Glomerular visceral epithelial cell (primary cell): ENCODE measurements at regions not wholly inside any gene's neighbourhood (a gene's known extent, or its start where the extent isn't known, plus 50 kb on each side); places are given as distances from the start of the nearest gene placed in this dataset.
"Not testable (repeated sequence)": the region's sequence is repeated elsewhere in the genome, so short reads cannot be mapped to it uniquely, and the experiment has no call there.

Experiments used
- DNase-seq: peaks from one replicate; pipeline ENCODE4 v3.0.0-alpha.2; 2016; ENCODE audit errors: extremely low spot score

DNA sequence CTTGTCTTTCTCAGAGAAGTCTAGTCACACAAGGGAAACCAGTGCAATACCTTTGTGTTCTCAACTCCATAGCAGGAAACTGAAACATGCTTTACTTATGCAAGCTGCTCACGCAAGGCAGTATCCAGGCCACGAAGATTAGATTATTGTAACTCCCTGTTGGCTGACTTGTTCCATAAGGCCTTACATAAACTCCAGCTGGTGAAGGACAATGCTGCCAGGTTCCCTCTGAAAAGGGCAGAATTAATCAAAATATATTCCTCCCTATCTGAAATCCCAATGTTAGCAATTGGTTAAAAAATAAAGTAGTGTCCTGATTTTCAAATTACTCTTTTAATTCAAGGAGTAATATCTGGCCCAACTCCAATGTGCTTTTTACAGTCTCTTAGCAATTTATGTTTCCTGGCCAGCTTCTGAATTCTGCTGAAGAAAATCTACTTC is 966.6 kb downstream of the HACE1 start:
- DNase-seq: no peak

DNA sequence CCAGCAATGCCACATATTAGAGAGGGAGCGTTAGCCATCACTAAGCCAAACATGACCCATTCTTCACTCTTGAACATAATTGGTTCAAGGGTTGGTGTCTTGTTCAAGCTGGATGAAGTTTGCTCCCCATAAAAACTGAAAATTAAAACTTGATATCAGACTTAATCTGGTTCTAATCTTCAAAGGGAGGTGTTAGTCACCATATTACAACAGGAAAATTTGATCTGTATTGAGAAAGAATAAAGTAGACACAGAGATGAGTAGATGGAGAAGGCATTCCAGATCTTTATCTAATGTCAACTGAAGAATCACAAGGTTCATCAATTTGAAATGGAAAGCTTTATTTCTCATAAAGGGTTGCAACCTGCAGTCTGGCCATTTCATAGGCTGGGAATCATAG is 972.8 kb downstream of the HACE1 start:
- DNase-seq: no peak

DNA sequence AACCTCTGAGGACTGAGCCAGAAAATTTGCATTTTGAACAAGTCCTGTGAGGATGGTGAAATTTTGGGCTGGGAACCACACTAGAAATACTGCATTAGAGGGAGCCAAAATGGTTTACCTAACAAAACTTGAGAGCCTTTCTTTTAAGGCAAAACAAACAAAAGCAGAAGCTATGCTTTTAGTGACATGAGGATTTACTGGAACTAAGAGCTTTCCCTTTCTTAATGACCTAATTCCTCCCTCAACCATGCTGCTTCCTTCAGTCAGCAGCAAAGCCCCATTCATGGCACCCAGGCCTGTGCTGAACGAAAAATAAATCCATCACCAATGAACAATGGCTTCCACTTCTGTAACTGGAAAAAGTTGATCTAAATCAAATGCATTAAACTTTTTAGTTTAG is 974.3 kb downstream of the HACE1 start:
- no peak for DNase-seq

DNA sequence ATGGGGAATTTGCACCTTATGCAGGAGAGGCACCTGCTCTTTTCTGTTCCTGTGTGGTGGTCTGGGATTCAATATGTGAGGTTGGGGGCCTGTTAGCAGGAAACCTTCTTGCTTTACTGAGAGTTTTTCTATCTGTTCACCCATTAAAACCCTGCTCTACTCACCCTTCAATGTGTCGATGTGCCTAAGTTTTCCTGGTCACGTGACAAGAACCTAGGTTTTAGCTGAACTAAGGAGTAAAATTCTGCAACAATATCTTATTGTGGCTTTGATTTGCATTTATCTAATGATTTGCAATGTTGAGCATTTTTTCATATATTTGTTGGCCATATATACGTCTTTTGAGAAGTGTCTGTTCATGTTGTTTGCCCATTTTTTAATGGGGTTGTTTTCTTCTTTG is 979.9 kb downstream of the HACE1 start:
- DNase-seq: no peak

DNA sequence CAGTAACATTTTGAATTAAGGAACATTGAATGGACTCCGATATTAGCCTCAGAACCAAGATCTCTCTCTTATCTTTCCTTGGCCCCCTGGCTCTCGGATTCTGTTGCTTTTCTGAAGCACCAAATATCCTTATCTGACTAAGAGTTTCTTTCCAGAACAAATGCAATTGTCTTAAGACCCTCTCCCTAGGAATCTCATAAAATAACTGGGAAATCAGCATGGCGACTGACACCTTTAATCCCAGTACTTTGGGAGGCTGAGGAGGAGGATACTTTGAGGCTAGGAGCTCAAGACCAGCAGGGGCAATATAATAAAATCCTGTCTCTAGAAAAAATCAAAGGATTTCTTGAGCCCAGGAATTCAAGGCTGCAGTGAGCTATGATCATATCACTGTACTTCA is 984.5 kb downstream of the HACE1 start:
- no peak for DNase-seq

DNA sequence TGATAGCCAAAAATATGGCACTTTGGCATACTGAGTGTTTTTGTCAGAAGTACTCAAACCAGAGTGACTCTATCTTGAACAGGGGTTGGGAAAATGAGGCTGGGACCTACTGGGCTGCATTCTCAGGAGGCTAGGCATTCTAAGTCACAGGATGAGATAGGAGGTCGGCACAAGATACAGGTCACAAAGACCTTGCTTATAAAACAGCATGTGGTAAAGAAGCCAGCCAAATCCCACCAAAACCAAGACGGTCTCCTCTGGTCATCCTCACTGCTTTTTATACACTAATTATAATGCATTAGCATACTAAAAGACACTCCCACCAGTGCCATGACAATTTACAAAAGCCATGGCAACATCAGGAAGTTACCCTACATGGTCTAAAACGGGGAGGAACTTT is 985.1 kb downstream of the HACE1 start:
- DNase-seq: no peak

DNA sequence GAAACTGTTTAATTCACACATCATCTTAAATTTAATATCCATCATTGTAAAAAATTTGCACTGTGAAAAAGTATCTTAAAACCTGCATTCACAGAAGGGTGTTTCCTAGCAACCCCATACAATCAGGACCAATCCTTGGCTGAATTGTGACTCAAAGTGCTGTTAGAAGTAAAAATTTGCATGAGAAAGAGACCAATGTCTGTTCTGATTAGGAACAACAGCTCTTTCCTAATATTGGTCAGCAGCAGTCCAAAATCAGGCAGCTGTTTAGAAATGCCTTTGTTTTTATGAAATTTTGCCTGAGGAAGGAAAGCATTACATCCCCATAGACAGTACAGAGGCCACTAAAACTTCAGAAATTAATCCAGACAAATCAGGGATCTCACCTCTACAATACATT is 987.0 kb downstream of the HACE1 start:
- no peak for DNase-seq

DNA sequence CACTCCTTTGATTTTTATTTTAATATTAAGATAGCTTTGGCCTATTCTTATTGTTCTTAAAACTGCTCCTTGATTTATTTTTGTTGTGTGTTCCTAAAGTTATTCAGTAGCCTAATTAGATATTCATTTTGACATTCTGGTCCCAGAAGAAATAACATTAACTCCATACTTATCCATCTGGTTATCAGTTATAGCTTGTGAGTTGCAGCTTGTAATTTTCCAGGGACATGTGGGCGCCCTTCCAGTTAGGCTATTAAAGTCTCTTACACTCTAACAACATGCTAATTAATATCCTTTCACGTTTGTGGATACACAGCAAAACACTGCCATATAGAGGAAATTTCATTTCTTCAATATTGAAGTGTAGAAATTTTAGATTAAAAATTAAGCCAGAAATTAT is 987.5 kb downstream of the HACE1 start:
- DNase-seq: no peak

DNA sequence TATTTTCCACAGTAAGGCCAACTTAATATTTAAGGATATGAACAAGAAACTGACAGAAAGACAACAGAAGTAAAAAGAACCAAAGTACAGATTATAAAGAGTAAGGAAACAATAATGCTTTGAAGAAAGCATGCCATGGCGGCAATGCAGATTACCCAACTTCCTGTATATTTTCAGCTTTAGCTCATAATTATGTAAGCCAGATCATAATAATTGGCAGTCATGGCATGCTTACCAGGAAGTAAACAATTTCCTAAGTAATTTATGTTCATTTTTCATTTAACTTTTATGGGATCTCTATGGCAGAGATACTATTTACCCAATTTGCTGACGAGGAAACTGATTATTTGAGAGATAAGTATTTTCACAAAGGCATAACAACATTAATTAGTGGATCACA is 988.7 kb downstream of the HACE1 start:
- DNase-seq: no peak

DNA sequence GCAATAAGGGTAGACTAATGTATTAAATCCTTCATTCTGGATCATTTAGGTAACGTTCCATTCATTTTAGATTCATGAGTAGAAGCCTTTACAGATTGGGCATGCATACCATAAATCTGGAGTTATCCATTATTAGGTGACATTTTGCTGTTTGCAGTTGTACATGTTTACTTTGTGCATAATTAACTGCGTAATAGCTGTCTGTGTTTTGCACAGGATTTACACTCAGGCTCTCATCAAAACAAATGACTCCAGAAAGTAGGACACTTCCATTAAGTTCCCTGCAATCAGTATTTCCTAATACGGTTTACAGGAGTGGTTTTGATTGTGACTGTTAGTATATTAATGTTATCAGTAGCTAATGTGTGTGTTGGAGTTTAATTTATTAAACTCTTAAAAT is 997.4 kb downstream of the HACE1 start:
- no peak for DNase-seq

DNA sequence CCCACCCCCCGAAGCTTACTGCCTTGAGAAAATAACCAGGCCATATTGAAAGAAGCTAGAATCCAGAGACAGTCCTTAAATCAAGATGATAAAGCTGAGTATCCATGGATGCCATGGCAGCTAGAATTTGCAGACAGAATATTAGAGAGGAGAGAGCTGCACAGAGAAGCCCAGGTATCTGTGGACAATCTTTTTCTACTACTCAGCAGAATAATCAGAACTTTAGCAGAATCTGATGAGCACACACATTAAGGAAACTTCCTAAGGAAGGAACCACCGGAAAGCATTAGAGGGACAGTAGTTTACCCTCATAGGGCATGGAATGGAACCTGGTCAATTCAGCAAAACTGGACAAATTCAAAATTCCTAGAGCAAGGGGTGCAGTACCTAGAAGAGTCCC is 1001.7 kb downstream of the HACE1 start:
- no peak for DNase-seq

DNA sequence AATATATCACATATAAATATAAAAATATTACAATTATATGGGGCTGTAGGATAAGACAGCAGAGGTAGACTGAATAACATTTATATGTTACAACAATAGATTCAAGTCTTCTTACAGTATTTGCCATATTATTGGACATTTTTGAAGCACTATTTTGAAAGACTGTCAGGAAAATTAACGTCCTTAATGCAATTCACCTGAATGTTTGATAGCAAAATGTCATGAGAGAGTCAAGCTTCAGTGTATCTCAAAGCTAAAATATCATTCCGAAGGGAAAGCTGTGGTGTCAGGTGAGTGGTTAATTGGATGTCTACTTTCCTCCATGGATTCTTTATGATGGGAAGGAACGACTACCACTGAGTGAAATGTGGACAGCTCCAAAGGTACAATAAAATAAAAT is 1004.0 kb downstream of the HACE1 start:
- DNase-seq: no peak

DNA sequence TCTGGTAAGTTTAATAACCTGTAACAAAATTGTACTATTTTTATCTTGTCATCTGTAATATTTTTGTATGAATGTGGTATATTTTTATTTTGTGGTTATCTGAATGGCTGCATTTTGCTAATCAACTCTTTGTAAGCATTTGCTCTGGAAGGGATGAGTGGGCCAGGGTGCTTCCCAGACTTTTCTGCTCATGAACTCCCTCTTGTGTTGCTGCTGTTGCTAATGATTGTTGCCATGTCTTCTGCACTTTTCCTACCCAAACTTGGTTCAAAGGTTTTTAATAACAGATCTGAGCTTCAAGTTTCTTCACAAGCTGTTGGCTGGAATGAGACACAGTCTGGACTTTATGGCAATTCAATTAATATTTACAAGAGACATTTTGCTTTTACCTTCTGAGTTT is 1005.7 kb downstream of the HACE1 start:
- no peak for DNase-seq

DNA sequence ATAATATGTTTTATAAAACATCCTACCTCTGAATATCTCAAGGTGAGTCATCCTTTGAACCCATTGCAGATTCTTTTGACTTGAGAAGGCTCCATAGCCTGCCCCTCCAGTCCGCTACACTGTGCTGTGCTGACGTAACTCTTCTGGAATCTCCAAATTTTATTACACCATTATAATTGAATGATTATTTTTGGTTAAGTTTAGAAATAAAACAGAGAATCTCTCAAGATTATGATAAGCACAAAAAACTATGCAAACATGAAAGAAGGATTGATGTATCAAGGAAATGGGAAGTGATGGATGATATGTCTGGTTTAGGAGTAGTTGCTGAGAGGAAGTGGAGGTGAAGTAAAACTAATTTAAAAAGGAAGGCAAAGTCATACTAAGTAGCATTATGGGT is 1021.3 kb downstream of the HACE1 start:
- DNase-seq: no peak

DNA sequence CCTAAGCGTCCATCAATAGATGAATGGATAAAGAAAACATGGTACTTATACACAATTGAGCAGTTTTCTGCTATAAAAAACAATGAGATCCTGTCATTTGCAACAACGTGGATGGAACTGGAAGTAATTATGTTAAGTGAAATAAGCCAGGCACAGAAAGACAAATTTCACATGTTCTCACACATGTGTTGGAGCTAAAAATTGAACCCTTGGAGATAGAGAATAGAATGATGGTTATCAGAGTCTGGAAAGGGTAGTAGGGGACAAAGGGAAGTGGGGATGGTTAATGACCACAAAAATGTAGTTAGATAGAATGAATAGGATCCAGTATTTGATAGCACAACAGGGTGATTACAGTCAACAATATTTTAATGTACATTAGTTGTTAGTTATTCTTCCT is 1033.5 kb downstream of the HACE1 start:
- DNase-seq: no peak

DNA sequence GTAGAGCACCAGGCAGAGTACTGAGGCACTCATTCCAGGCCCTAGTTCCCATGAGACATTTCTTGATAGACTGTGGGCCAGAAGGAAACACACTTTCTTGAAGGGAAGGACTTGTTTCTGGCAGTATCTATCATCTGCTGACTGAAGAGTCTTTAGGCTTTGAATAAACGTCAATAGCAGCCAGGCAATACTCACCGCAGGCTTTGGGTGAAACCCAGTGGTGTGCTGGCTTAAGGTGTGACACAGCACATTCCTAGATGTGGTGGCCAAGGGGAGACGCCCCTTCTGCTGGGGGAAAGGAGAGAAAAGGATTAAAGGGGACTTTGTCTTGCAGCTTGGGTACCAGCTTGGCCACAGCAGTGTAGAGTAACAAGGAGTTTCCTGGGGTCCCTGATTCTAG is 1039.6 kb downstream of the HACE1 start:
- DNase-seq: no peak

DNA sequence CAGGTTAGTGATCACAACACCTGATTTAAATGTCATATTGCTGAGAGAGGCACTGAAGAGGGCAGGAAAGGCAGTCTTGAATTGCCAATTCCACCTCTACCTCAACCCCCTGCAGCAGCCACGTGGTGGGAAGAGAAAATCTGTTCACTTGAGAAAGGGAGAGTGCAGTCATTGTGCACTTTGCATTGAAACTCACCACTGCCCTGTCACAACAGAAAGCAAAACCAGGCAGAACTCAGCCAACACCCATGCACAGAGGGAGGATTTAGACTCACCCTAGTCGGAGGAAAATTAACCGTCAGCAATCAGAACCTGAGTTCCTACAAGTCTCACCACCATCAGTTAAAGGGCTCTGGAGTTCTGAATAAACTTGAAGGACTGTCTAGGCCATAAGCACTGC is 1040.2 kb downstream of the HACE1 start:
- no peak for DNase-seq

DNA sequence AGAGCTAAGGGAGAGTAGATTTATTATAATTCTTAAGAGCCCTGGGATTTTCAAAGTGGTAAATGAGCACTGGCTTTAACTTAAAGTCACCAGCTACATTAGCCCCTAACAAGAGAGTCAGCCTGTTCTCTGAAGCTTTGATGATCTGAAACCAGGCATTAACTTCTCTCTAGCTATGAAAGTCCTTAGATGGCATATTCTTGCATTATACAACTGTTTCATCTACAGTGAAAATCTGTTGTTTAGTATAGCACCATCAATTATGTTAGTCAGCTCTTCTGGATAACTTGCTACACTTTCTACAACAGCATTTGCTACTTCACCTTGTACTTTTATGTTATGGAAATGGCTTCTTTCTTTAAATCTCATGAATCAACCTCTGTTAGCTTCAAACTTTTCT is 1046.7 kb downstream of the HACE1 start:
- no peak for DNase-seq

DNA sequence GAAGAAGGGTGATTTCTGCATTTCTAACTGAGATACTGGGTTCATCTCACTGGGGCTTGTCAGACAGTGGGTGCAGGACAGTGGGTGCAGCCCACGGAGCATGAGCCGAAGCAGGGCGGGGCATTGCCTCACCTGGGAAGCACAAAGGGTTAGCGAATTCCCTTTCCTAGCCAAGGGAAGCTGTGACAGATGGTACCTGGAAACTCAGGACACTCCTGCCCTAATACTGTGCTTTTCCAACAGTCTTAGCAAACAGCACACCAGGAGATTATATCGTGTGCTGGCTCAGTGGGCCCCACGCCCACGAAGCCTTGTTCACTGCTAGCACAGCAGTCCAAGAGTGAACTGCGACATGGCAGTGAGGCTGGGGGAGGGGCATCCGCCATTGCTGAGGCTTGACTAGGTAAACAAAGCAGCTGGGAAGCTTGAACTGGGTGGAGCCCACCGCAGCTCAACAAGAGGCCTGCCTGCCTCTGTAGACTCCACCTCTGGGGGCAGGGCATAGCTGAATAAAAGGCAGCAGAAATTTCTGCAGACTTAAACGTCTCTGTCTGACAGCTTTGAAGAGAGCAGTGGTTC is 1057.7 kb downstream of the HACE1 start:
- not testable (repeated sequence) for DNase-seq

DNA sequence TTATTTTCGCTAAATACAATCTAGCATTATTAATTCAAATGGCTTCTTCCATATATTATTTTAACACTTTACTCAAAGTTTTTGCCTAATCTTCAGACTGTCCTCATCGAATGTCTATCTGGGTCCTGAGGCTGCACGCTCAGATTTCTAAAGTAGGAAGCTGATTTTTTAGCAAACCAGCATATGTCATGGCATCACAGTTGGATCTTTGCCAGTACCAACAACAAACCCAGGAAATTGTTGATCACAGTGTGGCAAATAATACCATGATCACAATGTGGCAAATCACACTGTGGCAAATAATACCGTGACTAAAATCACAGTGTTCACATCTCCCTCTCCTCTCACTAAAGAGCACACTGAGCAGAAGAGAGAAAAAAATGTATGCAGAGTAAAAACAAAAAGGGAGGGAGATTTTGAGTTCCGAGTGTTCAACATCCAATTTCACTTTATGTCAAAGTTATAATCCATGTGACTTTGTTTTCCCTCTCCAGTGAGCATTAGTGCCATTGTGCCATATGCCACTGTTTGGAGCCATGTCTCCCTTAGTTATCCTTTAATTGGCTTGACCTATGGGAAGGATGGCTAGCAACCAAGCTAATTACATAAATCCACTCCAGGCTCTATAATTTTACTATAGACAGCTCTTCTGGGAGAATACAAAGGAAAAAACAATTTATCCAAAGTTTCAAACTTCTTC is 1059.6 kb downstream of the HACE1 start:
- DNase-seq: no peak

DNA sequence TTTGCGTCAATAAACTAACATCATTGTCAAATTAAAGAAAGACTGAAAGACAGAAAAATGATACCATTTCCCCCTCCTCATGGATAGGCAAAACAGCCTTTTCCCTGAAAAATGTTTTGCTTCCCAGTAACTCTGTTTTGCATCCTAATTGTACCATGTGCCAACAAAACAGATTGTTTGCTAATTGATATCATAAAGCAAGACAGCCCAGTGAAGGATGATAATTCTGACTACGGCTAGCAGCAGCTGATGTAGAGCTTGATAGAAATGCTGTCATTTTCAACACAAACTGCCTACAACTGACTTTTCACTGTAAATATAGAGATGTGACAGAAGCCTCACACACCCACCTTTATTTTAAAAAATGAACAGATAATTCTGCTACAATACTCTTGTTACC is 1061.6 kb downstream of the HACE1 start:
- no peak for DNase-seq

DNA sequence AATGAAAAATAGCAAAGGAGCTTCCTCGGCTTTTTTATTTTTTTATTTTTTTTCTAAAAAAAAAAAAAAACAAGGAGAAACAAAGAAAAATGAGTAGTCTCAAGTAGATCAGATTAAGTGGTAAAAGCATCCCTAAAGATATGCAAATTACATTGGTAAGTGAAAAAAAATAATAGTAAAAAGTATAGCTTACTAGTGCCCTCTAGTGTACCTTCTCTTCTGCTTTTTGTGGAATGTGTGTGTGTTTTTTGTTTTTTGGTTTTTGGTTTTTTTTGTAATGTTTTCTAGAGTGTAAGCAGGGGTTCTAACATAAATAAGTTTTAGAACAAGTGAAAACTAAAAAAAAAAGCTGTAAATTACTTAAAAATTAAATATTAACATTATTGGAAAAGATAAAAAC is 1062.0 kb downstream of the HACE1 start:
- no peak for DNase-seq

DNA sequence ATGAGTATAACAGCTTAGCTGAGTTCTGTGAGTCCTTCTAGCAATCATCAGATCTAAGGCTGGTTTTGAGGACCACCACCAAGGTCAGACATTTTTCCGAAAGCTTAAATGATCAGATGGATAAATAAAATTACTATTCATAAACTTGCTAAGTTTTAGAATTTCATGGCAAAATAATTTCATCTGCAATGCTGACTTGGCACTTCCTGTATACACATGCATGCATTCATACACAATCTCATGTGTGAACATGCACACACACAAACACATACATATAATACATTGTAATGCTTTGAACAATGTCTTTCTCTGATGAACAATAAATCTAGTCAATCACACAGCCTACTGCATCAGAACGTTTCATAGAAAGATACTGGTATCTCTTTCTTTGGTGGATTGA is 1068.3 kb downstream of the HACE1 start:
- DNase-seq: no peak

DNA sequence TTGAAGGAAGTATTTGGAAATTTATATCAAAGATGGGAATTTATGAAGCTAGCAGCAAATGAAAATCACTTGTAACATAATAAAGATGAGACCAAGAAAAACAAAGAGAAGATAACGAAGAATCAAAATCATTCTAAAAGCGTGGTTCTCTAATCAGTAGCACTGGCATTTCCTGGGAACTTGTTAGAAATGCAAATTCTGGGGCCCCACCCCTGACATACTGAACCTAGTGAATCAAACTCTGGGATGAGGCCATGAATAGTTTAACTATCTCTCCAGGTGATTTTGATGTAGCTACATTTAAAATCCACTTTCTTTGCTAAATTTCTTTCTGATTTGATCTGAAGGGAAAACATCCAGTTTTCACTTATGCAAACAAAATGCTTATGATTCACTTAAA is 1075.6 kb downstream of the HACE1 start:
- DNase-seq: no peak
